ENCODE measurements at regions not wholly inside any gene's neighbourhood (a gene's known extent, or its start where the extent isn't known, plus 50 kb on each side); places are given as distances from the start of the nearest gene placed in this dataset.

DNA sequence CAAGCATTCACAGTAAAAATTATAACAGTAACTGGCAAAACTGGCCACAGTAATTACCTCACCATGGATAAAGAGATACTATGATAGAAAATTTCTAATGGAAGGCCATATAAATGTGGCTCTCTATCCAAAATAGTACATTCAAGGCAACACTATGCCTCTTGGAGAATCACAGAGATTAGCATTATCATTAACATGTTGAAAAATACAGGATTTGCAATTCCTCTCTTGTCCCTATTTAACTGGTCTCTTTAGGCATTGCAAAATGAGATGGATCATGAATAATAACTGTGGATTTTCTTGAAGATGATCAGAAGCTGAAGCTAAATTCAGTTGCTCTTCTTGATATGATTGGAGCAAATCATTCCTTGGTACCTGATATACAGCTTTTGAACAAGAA lies 100.8 kb upstream of the HGF start:
- TF ChIP-seq, protein P1, sequence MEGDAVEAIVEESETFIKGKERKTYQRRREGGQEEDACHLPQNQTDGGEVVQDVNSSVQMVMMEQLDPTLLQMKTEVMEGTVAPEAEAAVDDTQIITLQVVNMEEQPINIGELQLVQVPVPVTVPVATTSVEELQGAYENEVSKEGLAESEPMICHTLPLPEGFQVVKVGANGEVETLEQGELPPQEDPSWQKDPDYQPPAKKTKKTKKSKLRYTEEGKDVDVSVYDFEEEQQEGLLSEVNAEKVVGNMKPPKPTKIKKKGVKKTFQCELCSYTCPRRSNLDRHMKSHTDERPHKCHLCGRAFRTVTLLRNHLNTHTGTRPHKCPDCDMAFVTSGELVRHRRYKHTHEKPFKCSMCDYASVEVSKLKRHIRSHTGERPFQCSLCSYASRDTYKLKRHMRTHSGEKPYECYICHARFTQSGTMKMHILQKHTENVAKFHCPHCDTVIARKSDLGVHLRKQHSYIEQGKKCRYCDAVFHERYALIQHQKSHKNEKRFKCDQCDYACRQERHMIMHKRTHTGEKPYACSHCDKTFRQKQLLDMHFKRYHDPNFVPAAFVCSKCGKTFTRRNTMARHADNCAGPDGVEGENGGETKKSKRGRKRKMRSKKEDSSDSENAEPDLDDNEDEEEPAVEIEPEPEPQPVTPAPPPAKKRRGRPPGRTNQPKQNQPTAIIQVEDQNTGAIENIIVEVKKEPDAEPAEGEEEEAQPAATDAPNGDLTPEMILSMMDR (IDR thresholded peaks at IDR 0.05; ENCODE audit: low read depth, low read length, missing input control), result no peak
- TF ChIP-seq TAF1 (conservative IDR thresholded peaks at IDR 0.05) (no peak), HNF4G (IDR thresholded peaks at IDR 0.05) (no peak), YY1 (IDR thresholded peaks at IDR 0.05) (no peak), RAD21 (IDR thresholded peaks at IDR 0.05) (no peak)
- TF ChIP-seq, protein P2, sequence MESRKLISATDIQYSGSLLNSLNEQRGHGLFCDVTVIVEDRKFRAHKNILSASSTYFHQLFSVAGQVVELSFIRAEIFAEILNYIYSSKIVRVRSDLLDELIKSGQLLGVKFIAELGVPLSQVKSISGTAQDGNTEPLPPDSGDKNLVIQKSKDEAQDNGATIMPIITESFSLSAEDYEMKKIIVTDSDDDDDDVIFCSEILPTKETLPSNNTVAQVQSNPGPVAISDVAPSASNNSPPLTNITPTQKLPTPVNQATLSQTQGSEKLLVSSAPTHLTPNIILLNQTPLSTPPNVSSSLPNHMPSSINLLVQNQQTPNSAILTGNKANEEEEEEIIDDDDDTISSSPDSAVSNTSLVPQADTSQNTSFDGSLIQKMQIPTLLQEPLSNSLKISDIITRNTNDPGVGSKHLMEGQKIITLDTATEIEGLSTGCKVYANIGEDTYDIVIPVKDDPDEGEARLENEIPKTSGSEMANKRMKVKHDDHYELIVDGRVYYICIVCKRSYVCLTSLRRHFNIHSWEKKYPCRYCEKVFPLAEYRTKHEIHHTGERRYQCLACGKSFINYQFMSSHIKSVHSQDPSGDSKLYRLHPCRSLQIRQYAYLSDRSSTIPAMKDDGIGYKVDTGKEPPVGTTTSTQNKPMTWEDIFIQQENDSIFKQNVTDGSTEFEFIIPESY (IDR thresholded peaks at IDR 0.05), result no peak
- TF ChIP-seq, protein P3, sequence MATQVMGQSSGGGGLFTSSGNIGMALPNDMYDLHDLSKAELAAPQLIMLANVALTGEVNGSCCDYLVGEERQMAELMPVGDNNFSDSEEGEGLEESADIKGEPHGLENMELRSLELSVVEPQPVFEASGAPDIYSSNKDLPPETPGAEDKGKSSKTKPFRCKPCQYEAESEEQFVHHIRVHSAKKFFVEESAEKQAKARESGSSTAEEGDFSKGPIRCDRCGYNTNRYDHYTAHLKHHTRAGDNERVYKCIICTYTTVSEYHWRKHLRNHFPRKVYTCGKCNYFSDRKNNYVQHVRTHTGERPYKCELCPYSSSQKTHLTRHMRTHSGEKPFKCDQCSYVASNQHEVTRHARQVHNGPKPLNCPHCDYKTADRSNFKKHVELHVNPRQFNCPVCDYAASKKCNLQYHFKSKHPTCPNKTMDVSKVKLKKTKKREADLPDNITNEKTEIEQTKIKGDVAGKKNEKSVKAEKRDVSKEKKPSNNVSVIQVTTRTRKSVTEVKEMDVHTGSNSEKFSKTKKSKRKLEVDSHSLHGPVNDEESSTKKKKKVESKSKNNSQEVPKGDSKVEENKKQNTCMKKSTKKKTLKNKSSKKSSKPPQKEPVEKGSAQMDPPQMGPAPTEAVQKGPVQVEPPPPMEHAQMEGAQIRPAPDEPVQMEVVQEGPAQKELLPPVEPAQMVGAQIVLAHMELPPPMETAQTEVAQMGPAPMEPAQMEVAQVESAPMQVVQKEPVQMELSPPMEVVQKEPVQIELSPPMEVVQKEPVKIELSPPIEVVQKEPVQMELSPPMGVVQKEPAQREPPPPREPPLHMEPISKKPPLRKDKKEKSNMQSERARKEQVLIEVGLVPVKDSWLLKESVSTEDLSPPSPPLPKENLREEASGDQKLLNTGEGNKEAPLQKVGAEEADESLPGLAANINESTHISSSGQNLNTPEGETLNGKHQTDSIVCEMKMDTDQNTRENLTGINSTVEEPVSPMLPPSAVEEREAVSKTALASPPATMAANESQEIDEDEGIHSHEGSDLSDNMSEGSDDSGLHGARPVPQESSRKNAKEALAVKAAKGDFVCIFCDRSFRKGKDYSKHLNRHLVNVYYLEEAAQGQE (IDR thresholded peaks at IDR 0.05), result no peak
- TF ChIP-seq, protein P4, sequence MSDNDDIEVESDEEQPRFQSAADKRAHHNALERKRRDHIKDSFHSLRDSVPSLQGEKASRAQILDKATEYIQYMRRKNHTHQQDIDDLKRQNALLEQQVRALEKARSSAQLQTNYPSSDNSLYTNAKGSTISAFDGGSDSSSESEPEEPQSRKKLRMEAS (IDR thresholded peaks at IDR 0.05), result no peak
